Mammary epithelial cell (primary cell): ENCODE measurements at regions not wholly inside any gene's neighbourhood (a gene's known extent, or its start where the extent isn't known, plus 50 kb on each side); places are given as distances from the start of the nearest gene placed in this dataset.

Experiments used
- CTCF ChIP-seq, 2 donors: IDR thresholded peaks in 1 of 2; conservative IDR thresholded peaks in 1 of 2; 2 replicates each; pipeline ENCODE4 v1.5.1; 2011 to 2012; ENCODE audit warnings: inconsistent platforms in 2 of 2, low read length in 2 of 2, mild to moderate bottlenecking in 2 of 2, control low read depth in 1 of 2, low read depth in 1 of 2; ENCODE audit not compliant: insufficient read depth in 1 of 2; ENCODE audit errors: extremely low read depth in 1 of 2
- EZH2 ChIP-seq: IDR thresholded peaks from 2 replicates; pipeline ENCODE4 v1.6.1; 2012; ENCODE audit warnings: low read length, inconsistent platforms, borderline replicate concordance

- TF ChIP-seq EZH2 (no peak), CTCF (conservative IDR thresholded peaks at IDR 0.05 in 1 of 2, IDR thresholded peaks at IDR 0.05 in 1 of 2; ENCODE audit: extremely low read depth in 1 of 2, insufficient read depth in 1 of 2, low read depth in 1 of 2, low read length in 2 of 2) (no peak)
Measured at GRCh38 chr5:135650081-135650480, 71.3 kb upstream of the CXCL14 start.
